Osteoblast (primary cell): ENCODE measurements at regions not wholly inside any gene's neighbourhood (a gene's known extent, or its start where the extent isn't known, plus 50 kb on each side); places are given as distances from the start of the nearest gene placed in this dataset.

ENCODE experiments used
- DNase-seq: peaks from one replicate; pipeline ENCODE4 v3.0.0; 2011; ENCODE audit warnings: low spot score, mixed read lengths; ENCODE audit not compliant: insufficient read length; ENCODE audit errors: missing footprints
- H2AFZ ChIP-seq: 2 replicates; pipeline ENCODE4 v1.6.0; 2011; ENCODE audit warnings: mild to moderate bottlenecking, low read length
- H3K27ac ChIP-seq: 2 replicates; pipeline ENCODE4 v1.5.1; 2011; ENCODE audit warnings: mild to moderate bottlenecking, low read depth, low read length, moderate library complexity
- H3K27me3 ChIP-seq: 2 replicates; pipeline ENCODE4 v1.6.0; 2012; ENCODE audit warnings: mild to moderate bottlenecking, control low read depth, inconsistent platforms, low read length, moderate library complexity; ENCODE audit not compliant: insufficient read depth
- H3K36me3 ChIP-seq: 2 replicates; pipeline ENCODE4 v1.5.1; 2011; ENCODE audit warnings: mild to moderate bottlenecking, low read length, control low read depth, moderate library complexity; ENCODE audit not compliant: insufficient read depth
- H3K4me1 ChIP-seq: 2 replicates; pipeline ENCODE4 v1.5.1; 2011; ENCODE audit warnings: mild to moderate bottlenecking, low read length, control low read depth, moderate library complexity; ENCODE audit not compliant: insufficient read depth
- H3K4me2 ChIP-seq: 2 replicates; pipeline ENCODE4 v1.6.0; 2011; ENCODE audit warnings: mild to moderate bottlenecking, low read length; ENCODE audit not compliant: insufficient read depth
- H3K4me3 ChIP-seq: fragments of 200-600 bp; sonication (generic); 3 replicates; pipeline ENCODE4 v1.5.1; 2012; ENCODE audit warnings: mild to moderate bottlenecking, low read length, inconsistent platforms; ENCODE audit not compliant: insufficient read depth
- H3K79me2 ChIP-seq: 2 replicates; pipeline ENCODE4 v1.6.0; 2012; ENCODE audit warnings: mild to moderate bottlenecking, low read length, control low read depth, inconsistent platforms; ENCODE audit not compliant: insufficient read depth
- H3K9me3 ChIP-seq: 2 replicates; pipeline ENCODE4 v1.5.1; 2011; ENCODE audit warnings: low read depth, low read length, control low read depth
- H4K20me1 ChIP-seq: 2 replicates; pipeline ENCODE4 v1.6.0; 2012; ENCODE audit warnings: mild to moderate bottlenecking, low read length, control low read depth; ENCODE audit not compliant: insufficient read depth
- CTCF ChIP-seq: IDR thresholded peaks from 2 replicates; pipeline ENCODE4 v1.5.1; 2011; ENCODE audit warnings: mild to moderate bottlenecking, low read depth, low read length, moderate library complexity; ENCODE audit errors: extremely low read depth

- no peak overlapping the region for H2AFZ ChIP-seq
- no peak for DNase-seq
- no peaks in the 10 kb centered on the region for H3K79me2 ChIP-seq
- no peak overlapping the region for H3K4me2 ChIP-seq
- H4K20me1 ChIP-seq, result no peaks in the 10 kb centered on the region
- TF ChIP-seq CTCF, result no peak
- H3K4me3 ChIP-seq, result no peak overlapping the region
- H3K36me3 ChIP-seq, result no peaks in the 10 kb centered on the region
- H3K27ac ChIP-seq, result no peak overlapping the region
- H3K27me3 ChIP-seq, result peaks cover 14% of the 10 kb centered on the region
- H3K9me3 ChIP-seq, result no peaks in the 10 kb centered on the region
- no peaks in the 10 kb centered on the region for H3K4me1 ChIP-seq
Measured at GRCh38 chr10:78700413-78700812, 368.4 kb upstream of the ZMIZ1 start.

- Histone ChIP-seq H2AFZ (no peak overlapping the region), H3K27ac (no peak overlapping the region), H3K79me2 (no peaks in the 10 kb centered on the region), H3K9me3 (no peaks in the 10 kb centered on the region), H3K27me3 (peaks cover 9% of the 10 kb centered on the region), H4K20me1 (no peaks in the 10 kb centered on the region), H3K4me2 (no peak overlapping the region), H3K4me1 (no peaks in the 10 kb centered on the region), H3K4me3 (no peak overlapping the region), H3K36me3 (no peaks in the 10 kb centered on the region)
- TF ChIP-seq CTCF, result no peak
- DNase-seq, result no peak
Measured at GRCh38 chr10:78700816-78701520, 367.8 kb upstream of the ZMIZ1 start.

- DNase-seq, result no peak
- no peak overlapping the region for H3K4me3 ChIP-seq
- H3K79me2 ChIP-seq, result no peaks in the 10 kb centered on the region
- H3K4me2 ChIP-seq, result no peak overlapping the region
- peaks cover 5% of the 10 kb centered on the region for H3K27me3 ChIP-seq
- no peaks in the 10 kb centered on the region for H3K36me3 ChIP-seq
- no peaks in the 10 kb centered on the region for H4K20me1 ChIP-seq
- H3K27ac ChIP-seq, result no peak overlapping the region
- no peaks in the 10 kb centered on the region for H3K9me3 ChIP-seq
- no peak overlapping the region for H2AFZ ChIP-seq
- no peak for TF ChIP-seq CTCF
- no peaks in the 10 kb centered on the region for H3K4me1 ChIP-seq
Measured at GRCh38 chr10:78702186-78702585, 366.6 kb upstream of the ZMIZ1 start.

- no peaks in the 10 kb centered on the region for H3K79me2 ChIP-seq
- TF ChIP-seq CTCF, result no peak
- H3K4me2 ChIP-seq, result no peak overlapping the region
- H3K4me3 ChIP-seq, result no peak overlapping the region
- no peak overlapping the region for H2AFZ ChIP-seq
- peaks cover 5% of the 10 kb centered on the region for H3K27me3 ChIP-seq
- no peak overlapping the region for H3K27ac ChIP-seq
- no peaks in the 10 kb centered on the region for H3K36me3 ChIP-seq
- H3K9me3 ChIP-seq, result no peaks in the 10 kb centered on the region
- DNase-seq, result no peak
- no peaks in the 10 kb centered on the region for H4K20me1 ChIP-seq
- H3K4me1 ChIP-seq, result no peaks in the 10 kb centered on the region
Measured at GRCh38 chr10:78702876-78703275, 365.9 kb upstream of the ZMIZ1 start.
